ENCODE measurements at regions not wholly inside any gene's neighbourhood (a gene's known extent, or its start where the extent isn't known, plus 50 kb on each side); places are given as distances from the start of the nearest gene placed in this dataset.
"Not testable (repeated sequence)": the region's sequence is repeated elsewhere in the genome, so short reads cannot be mapped to it uniquely, and the experiment has no call there.

- DNase-seq (ENCODE audit: low read depth, low spot score) (no peak), FAIRE-seq (no peak)
- Histone ChIP-seq H3K27me3 (ENCODE audit: control insufficient read depth, extremely low read depth, insufficient read depth, low read length) (no peaks in the 10 kb centered on the region), H3K9me3 (ENCODE audit: control insufficient read depth, low read depth, low read length) (no peaks in the 10 kb centered on the region), H4K20me1 (ENCODE audit: control insufficient read depth, extremely low read depth, insufficient read depth, low read length) (no peaks in the 10 kb centered on the region), H3K9me1 (ENCODE audit: control insufficient read depth, extremely low read depth, insufficient read depth, low read length) (no peaks in the 10 kb centered on the region), H3K4me3 (ENCODE audit: control insufficient read depth in 2 of 3, extremely low read depth in 1 of 3, insufficient read depth in 2 of 3, low read depth in 1 of 3, low read length in 3 of 3) (no peak overlapping the region), H3K4me1 (ENCODE audit: control insufficient read depth, extremely low read depth, insufficient read depth, low read length) (no peaks in the 10 kb centered on the region), H3K27ac (ENCODE audit: control insufficient read depth, insufficient read depth, low read length) (no peak overlapping the region), H3K9ac (ENCODE audit: control insufficient read depth, extremely low read depth, insufficient read depth, low read length) (no peak overlapping the region), H3K79me2 (ENCODE audit: control insufficient read depth, insufficient read depth, low read length) (no peaks in the 10 kb centered on the region), H2AFZ (ENCODE audit: control insufficient read depth, low read length) (no peak overlapping the region), H3K4me2 (ENCODE audit: control insufficient read depth, extremely low read depth, insufficient read depth, low read depth, low read length) (no peak overlapping the region), H3K36me3 (ENCODE audit: control insufficient read depth in 2 of 2, extremely low read depth in 1 of 2, insufficient read depth in 2 of 2, low read length in 2 of 2) (no peaks in the 10 kb centered on the region)
- dilution Hi-C loops (cut with MboI; ENCODE audit: extremely low pct_ligation_motif_present, low sequenced_read_pairs): no loop called here
- no peak for TF ChIP-seq EZH2 (IDR thresholded peaks at IDR 0.05; ENCODE audit: low read length)
- TF ChIP-seq CTCF (optimal IDR thresholded peaks at IDR 0.05 in 1 of 3, IDR thresholded peaks at IDR 0.05 in 1 of 3, conservative IDR thresholded peaks at IDR 0.05 in 1 of 3; ENCODE audit: extremely low read depth in 1 of 3, insufficient read depth in 2 of 3, low read length in 3 of 3): no peak
These were observed 718.2 kb upstream of the PCDH15 start for GRCh38 chr10:55519264-55519663.

- FAIRE-seq; H3K9me3 ChIP-seq (ENCODE audit: control insufficient read depth, low read depth, low read length); H4K20me1 ChIP-seq (ENCODE audit: control insufficient read depth, extremely low read depth, insufficient read depth, low read length); H3K4me3 ChIP-seq (ENCODE audit: control insufficient read depth in 2 of 3, extremely low read depth in 1 of 3, insufficient read depth in 2 of 3, low read depth in 1 of 3, low read length in 3 of 3); H3K4me2 ChIP-seq (ENCODE audit: control insufficient read depth, extremely low read depth, insufficient read depth, low read depth, low read length); H2AFZ ChIP-seq (ENCODE audit: control insufficient read depth, low read length); DNase-seq (ENCODE audit: low read depth, low spot score); H3K79me2 ChIP-seq (ENCODE audit: control insufficient read depth, insufficient read depth, low read length); H3K9ac ChIP-seq (ENCODE audit: control insufficient read depth, extremely low read depth, insufficient read depth, low read length); dilution Hi-C loops (cut with MboI; ENCODE audit: extremely low pct_ligation_motif_present, low sequenced_read_pairs); H3K9me1 ChIP-seq (ENCODE audit: control insufficient read depth, extremely low read depth, insufficient read depth, low read length); H3K27me3 ChIP-seq (ENCODE audit: control insufficient read depth, extremely low read depth, insufficient read depth, low read length); H3K36me3 ChIP-seq (ENCODE audit: control insufficient read depth in 2 of 2, extremely low read depth in 1 of 2, insufficient read depth in 2 of 2, low read length in 2 of 2); H3K4me1 ChIP-seq (ENCODE audit: control insufficient read depth, extremely low read depth, insufficient read depth, low read length); H3K27ac ChIP-seq (ENCODE audit: control insufficient read depth, insufficient read depth, low read length): not testable (repeated sequence)
These were observed 717.4 kb upstream of the PCDH15 start for GRCh38 chr10:55518416-55518815.

- H3K4me2 ChIP-seq (ENCODE audit: control insufficient read depth, extremely low read depth, insufficient read depth, low read depth, low read length): no peak overlapping the region
These were observed 708.1 kb upstream of the PCDH15 start for GRCh38 chr10:55509168-55509567.

More at GRCh38 chr10:55509168-55509567, 708.1 kb upstream of the PCDH15 start:
- H2AFZ ChIP-seq (ENCODE audit: control insufficient read depth, low read length): no peak overlapping the region
- no peak overlapping the region for H3K27ac ChIP-seq (ENCODE audit: control insufficient read depth, insufficient read depth, low read length)
- H3K27me3 ChIP-seq (ENCODE audit: control insufficient read depth, extremely low read depth, insufficient read depth, low read length): no peaks in the 10 kb centered on the region
- no peak overlapping the region for H3K4me3 ChIP-seq (ENCODE audit: control insufficient read depth in 2 of 3, extremely low read depth in 1 of 3, insufficient read depth in 2 of 3, low read depth in 1 of 3, low read length in 3 of 3)
- no peaks in the 10 kb centered on the region for H3K9me3 ChIP-seq (ENCODE audit: control insufficient read depth, low read depth, low read length)
- no peaks in the 10 kb centered on the region for H4K20me1 ChIP-seq (ENCODE audit: control insufficient read depth, extremely low read depth, insufficient read depth, low read length)
- H3K79me2 ChIP-seq (ENCODE audit: control insufficient read depth, insufficient read depth, low read length): no peaks in the 10 kb centered on the region
- TF ChIP-seq EZH2 (IDR thresholded peaks at IDR 0.05; ENCODE audit: low read length): no peak
- no peak for TF ChIP-seq CTCF (optimal IDR thresholded peaks at IDR 0.05 in 1 of 3, IDR thresholded peaks at IDR 0.05 in 1 of 3, conservative IDR thresholded peaks at IDR 0.05 in 1 of 3; ENCODE audit: extremely low read depth in 1 of 3, insufficient read depth in 2 of 3, low read length in 3 of 3)
- FAIRE-seq (no peak), DNase-seq (ENCODE audit: low read depth, low spot score) (no peak)
- dilution Hi-C loops (cut with MboI; ENCODE audit: extremely low pct_ligation_motif_present, low sequenced_read_pairs): no loop called here
- no peaks in the 10 kb centered on the region for H3K9me1 ChIP-seq (ENCODE audit: control insufficient read depth, extremely low read depth, insufficient read depth, low read length)
- no peak overlapping the region for H3K9ac ChIP-seq (ENCODE audit: control insufficient read depth, extremely low read depth, insufficient read depth, low read length)
- no peaks in the 10 kb centered on the region for H3K36me3 ChIP-seq (ENCODE audit: control insufficient read depth in 2 of 2, extremely low read depth in 1 of 2, insufficient read depth in 2 of 2, low read length in 2 of 2)
- H3K4me1 ChIP-seq (ENCODE audit: control insufficient read depth, extremely low read depth, insufficient read depth, low read length): no peaks in the 10 kb centered on the region
